ENCODE measurements at regions not wholly inside any gene's neighbourhood (a gene's known extent, or its start where the extent isn't known, plus 50 kb on each side); places are given as distances from the start of the nearest gene placed in this dataset.

GRCh38 chr10:31679936-31680335, 248.7 kb downstream of the ARHGAP12 start:
- no peaks in the 10 kb centered on the region for H3K4me1 ChIP-seq (ENCODE audit: control insufficient read depth, low read length)
- no peaks in the 10 kb centered on the region for H3F3A ChIP-seq (ENCODE audit: control insufficient read depth, insufficient read depth)
- TF ChIP-seq CTCF (IDR thresholded peaks at IDR 0.05; ENCODE audit: low read depth, low read length, poor library complexity, severe bottlenecking): no peak
- no peak for TF ChIP-seq EZH2phosphoT487 (IDR thresholded peaks at IDR 0.05; ENCODE audit: borderline replicate concordance, low read length)
- H3K9me2 ChIP-seq (replicated peaks; ENCODE audit: control insufficient read depth, low read length): no peaks in the 10 kb centered on the region
- no peaks in the 10 kb centered on the region for H3K36me3 ChIP-seq (ENCODE audit: control insufficient read depth, low read length)
- H3K27me3 ChIP-seq (ENCODE audit: control insufficient read depth, low read length): no peaks in the 10 kb centered on the region
- H3K4me2 ChIP-seq (ENCODE audit: low read length): no peak overlapping the region
- H3K4me3 ChIP-seq (ENCODE audit: low read length): no peak overlapping the region
- peaks cover 23% of the 10 kb centered on the region; the same call in 1 of the 2 replicates for H3K9me3 ChIP-seq (ENCODE audit: control insufficient read depth, insufficient read depth, low read length)
- H4K20me1 ChIP-seq (ENCODE audit: control insufficient read depth, insufficient read depth, low read depth, low read length): no peaks in the 10 kb centered on the region
- H3K27ac ChIP-seq (ENCODE audit: low read depth, low read length): no peak overlapping the region
- H3K79me2 ChIP-seq (ENCODE audit: control insufficient read depth, low read length): no peaks in the 10 kb centered on the region

- no peak overlapping the region for H3K4me3 ChIP-seq (ENCODE audit: low read length)
- H3F3A ChIP-seq (ENCODE audit: control insufficient read depth, insufficient read depth): no peaks in the 10 kb centered on the region
- no peaks in the 10 kb centered on the region for H3K4me1 ChIP-seq (ENCODE audit: control insufficient read depth, low read length)
- no peaks in the 10 kb centered on the region for H3K79me2 ChIP-seq (ENCODE audit: control insufficient read depth, low read length)
- no peaks in the 10 kb centered on the region for H3K36me3 ChIP-seq (ENCODE audit: control insufficient read depth, low read length)
- H4K20me1 ChIP-seq (ENCODE audit: control insufficient read depth, insufficient read depth, low read depth, low read length): no peaks in the 10 kb centered on the region
- no peak for TF ChIP-seq CTCF (IDR thresholded peaks at IDR 0.05; ENCODE audit: low read depth, low read length, poor library complexity, severe bottlenecking)
- no peak for TF ChIP-seq EZH2phosphoT487 (IDR thresholded peaks at IDR 0.05; ENCODE audit: borderline replicate concordance, low read length)
- H3K27me3 ChIP-seq (ENCODE audit: control insufficient read depth, low read length): no peaks in the 10 kb centered on the region
- no peak overlapping the region for H3K27ac ChIP-seq (ENCODE audit: low read depth, low read length)
- no peaks in the 10 kb centered on the region for H3K9me2 ChIP-seq (replicated peaks; ENCODE audit: control insufficient read depth, low read length)
- H3K9me3 ChIP-seq (ENCODE audit: control insufficient read depth, insufficient read depth, low read length): peaks cover 17% of the 10 kb centered on the region; the same call in 1 of the 2 replicates
- H3K4me2 ChIP-seq (ENCODE audit: low read length): no peak overlapping the region
Measured at GRCh38 chr10:31678575-31679516, 249.8 kb downstream of the ARHGAP12 start.

GRCh38 chr10:31678139-31678536, 250.5 kb downstream of the ARHGAP12 start:
- Histone ChIP-seq H3K4me1 (ENCODE audit: control insufficient read depth, low read length) (no peaks in the 10 kb centered on the region), H3K27me3 (ENCODE audit: control insufficient read depth, low read length) (no peaks in the 10 kb centered on the region), H3K79me2 (ENCODE audit: control insufficient read depth, low read length) (no peaks in the 10 kb centered on the region), H3K4me3 (ENCODE audit: low read length) (no peak overlapping the region), H4K20me1 (ENCODE audit: control insufficient read depth, insufficient read depth, low read depth, low read length) (no peaks in the 10 kb centered on the region), H3K4me2 (ENCODE audit: low read length) (no peak overlapping the region), H3K27ac (ENCODE audit: low read depth, low read length) (no peak overlapping the region), H3K9me3 (ENCODE audit: control insufficient read depth, insufficient read depth, low read length) (peaks cover 11% of the 10 kb centered on the region; the same call in 1 of the 2 replicates), H3K36me3 (ENCODE audit: control insufficient read depth, low read length) (no peaks in the 10 kb centered on the region), H3F3A (ENCODE audit: control insufficient read depth, insufficient read depth) (no peaks in the 10 kb centered on the region), H3K9me2 (replicated peaks; ENCODE audit: control insufficient read depth, low read length) (no peaks in the 10 kb centered on the region)
- TF ChIP-seq CTCF (IDR thresholded peaks at IDR 0.05; ENCODE audit: low read depth, low read length, poor library complexity, severe bottlenecking) (no peak), EZH2phosphoT487 (IDR thresholded peaks at IDR 0.05; ENCODE audit: borderline replicate concordance, low read length) (no peak)
